ENCODE measurements at regions not wholly inside any gene's neighbourhood (a gene's known extent, or its start where the extent isn't known, plus 50 kb on each side); places are given as distances from the start of the nearest gene placed in this dataset.
"Not testable (repeated sequence)": the region's sequence is repeated elsewhere in the genome, so short reads cannot be mapped to it uniquely, and the experiment has no call there.

GRCh38 chr4:9702019-9702418 lies 79.4 kb upstream of the DRD5 start:
- in situ Hi-C loops (cut with MboI; ENCODE audit: low sequenced_read_pairs), result loop anchor here (10.0 kb wide), 1 partner anchor 313 kb away; no protein-coding TSS in a partner anchor

GRCh38 chr4:9702696-9703095 lies 78.7 kb upstream of the DRD5 start:
- in situ Hi-C loops (cut with MboI; ENCODE audit: low sequenced_read_pairs), result loop anchor here (10.0 kb wide), 1 partner anchor 312 kb away; no protein-coding TSS in a partner anchor

GRCh38 chr4:9703391-9703790 lies 78.0 kb upstream of the DRD5 start:
- in situ Hi-C loops (cut with MboI; ENCODE audit: low sequenced_read_pairs), result loop anchor here (10.0 kb wide), 1 partner anchor 311 kb away; no protein-coding TSS in a partner anchor

DNA sequence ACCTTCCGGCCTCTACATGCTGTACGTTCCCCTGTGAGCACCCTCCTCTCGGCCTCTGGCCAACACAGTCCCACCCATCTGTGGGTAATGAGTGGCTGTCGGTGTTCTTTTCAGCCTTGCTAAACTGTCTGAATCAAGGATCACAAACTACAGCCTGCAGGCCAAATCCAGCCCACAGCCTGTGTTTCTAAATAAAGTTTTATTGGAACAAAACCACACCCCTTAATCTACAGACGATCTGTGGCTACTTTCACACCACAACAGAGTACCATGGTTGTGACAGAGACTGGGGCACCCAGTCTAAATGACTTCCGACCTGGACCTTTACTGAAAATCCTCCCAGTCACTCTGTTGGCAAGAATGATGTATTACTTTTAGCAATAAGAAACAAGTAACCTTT lies 77.3 kb upstream of the DRD5 start:
- in situ Hi-C loops (cut with MboI; ENCODE audit: low sequenced_read_pairs), result loop anchor here (10.0 kb wide), 1 partner anchor 311 kb away; no protein-coding TSS in a partner anchor

- in situ Hi-C loops (cut with MboI; ENCODE audit: low sequenced_read_pairs), result loop anchor here (10.0 kb wide), 1 partner anchor 310 kb away; no protein-coding TSS in a partner anchor
Observed at GRCh38 chr4:9704551-9705332, 76.7 kb upstream of the DRD5 start.

- in situ Hi-C loops (cut with MboI; ENCODE audit: low sequenced_read_pairs), result loop anchor here (10.0 kb wide), 1 partner anchor 308 kb away; no protein-coding TSS in a partner anchor
Observed at GRCh38 chr4:9707281-9707680, 74.2 kb upstream of the DRD5 start.

GRCh38 chr4:9707936-9708335 lies 73.5 kb upstream of the DRD5 start:
- in situ Hi-C loops (cut with MboI; ENCODE audit: low sequenced_read_pairs), result loop anchor here (10.0 kb wide), 1 partner anchor 307 kb away; no protein-coding TSS in a partner anchor

DNA sequence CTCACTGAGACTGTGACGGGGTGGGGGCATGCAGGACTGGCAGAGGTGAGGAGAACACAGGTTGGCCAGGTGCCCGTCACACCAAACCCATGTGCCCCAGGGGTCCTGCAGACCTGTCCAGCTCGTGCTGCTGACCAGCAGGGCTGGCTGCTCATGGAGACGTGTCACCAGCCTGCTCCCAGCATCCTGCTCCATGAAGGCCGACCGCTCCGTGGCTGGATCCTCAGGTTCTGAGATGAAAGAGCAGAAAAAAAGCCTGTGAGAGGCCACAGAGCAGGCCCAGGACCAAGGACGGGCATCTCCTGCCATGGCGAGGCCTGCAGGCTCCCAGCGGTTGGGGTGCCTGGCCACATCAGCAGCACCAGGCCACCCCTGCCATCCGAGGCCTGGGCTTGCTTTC lies 71.7 kb upstream of the DRD5 start:
- in situ Hi-C loops (cut with MboI; ENCODE audit: low sequenced_read_pairs), result loop anchor here (10.0 kb wide), 1 partner anchor 305 kb away; no protein-coding TSS in a partner anchor

GRCh38 chr4:9715271-9715670 lies 66.2 kb upstream of the DRD5 start:
- in situ Hi-C loops (cut with MboI; ENCODE audit: low sequenced_read_pairs), result not testable (repeated sequence)

DNA sequence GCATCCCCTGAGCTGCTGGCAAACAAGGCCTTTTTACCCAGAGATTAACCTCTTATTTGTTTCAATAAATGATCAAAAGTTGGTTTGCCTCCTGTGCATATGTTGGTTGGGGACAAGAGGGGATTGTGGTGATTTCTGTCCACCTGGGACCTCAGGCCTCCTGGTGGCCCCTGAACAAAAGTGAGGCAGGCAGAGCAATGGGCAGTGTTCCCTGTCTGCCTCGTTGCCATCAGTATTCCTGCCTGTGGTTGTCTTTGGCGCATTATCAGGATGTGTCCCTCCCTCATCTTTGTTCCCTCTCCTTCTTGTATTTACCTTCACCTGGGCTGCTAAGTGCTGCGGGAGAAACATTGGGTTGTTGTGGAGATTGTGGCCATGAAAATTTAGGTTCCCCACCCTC lies 65.3 kb upstream of the DRD5 start:
- in situ Hi-C loops (cut with MboI; ENCODE audit: low sequenced_read_pairs), result no loop called here

GRCh38 chr4:9718246-9718939 lies 63.0 kb upstream of the DRD5 start:
- in situ Hi-C loops (cut with MboI; ENCODE audit: low sequenced_read_pairs), result not testable (repeated sequence)

DNA sequence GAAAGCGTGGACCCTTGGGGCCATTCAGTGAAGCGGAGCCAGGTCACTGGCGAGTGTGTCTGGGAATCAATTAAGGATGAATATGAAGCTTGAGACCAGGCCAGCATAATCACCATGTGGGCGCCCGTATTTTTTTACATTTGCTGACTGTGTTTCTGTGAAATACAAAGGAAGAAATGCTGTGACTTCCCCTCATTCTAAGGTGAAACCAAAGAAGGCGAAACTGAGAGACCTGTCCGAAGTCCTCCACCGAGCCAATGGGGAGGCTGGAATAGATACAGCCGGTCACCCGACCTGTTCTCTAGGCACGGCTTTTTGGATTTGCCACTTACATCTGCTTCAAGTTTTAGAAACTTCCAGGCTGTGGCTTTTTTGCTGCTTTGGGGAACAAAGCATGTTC lies 59.3 kb upstream of the DRD5 start:
- in situ Hi-C loops (cut with MboI; ENCODE audit: low sequenced_read_pairs), result not testable (repeated sequence)
